T47D (cell line): ENCODE measurements at regions not wholly inside any gene's neighbourhood (a gene's known extent, or its start where the extent isn't known, plus 50 kb on each side); places are given as distances from the start of the nearest gene placed in this dataset.

ENCODE experiments used
- DNase-seq, 2 experiments: peaks; one replicate each; pipeline versions ENCODE4 v3.0.0 to v3.0.0-alpha.2; 2011 to 2012; ENCODE audit warnings: low read depth in 1 of 2, low spot score in 1 of 2
- JUND ChIP-seq: IDR thresholded peaks from 2 replicates; pipeline ENCODE4 v1.6.1; 2012; ENCODE audit warnings: low read depth
- in situ Hi-C: cut with HindIII; loops from 2 replicates; pipeline ENCODE4 v1.10.0; 2016; ENCODE audit warnings: low sequenced_read_pairs, low pct_unique_long_range_greater_than_20kb

DNA sequence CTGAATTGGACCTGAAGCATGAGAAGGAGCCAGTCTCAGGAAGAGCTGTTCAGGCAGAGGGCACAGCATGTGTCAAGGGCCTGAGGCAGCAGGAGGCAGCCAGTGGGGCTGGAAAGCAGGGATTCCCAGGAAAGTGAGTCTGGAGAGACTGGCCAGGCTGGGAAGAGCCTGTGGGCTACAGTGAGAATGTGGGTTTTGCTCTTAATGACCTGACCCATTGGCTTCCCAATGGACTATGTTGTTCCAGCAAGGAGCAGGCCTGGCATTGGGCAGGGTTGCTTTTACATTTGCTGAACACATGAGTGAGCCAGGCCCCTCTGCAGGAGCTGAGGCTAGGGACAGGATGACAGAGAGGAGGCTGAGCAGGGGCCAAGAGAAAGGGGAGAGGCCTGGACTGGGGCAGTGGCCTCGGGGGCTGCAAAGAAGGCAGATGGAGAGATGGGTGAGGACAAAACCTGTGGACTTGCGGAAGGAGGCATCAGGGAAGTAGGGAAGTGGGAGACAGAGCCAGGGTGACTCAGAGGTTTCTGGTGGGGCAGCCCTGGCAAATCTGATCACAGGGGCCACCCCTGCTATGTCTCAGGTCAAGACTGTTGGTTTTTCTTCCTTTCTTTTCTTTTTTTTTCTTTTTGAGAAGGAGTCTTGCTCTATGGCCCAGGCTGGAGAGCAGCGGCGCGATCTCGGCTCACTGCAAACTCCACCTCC lies 65.9 kb upstream of the NEK6 start:
- DNase-seq = no peak
- in situ Hi-C loops = no loop called here

DNA sequence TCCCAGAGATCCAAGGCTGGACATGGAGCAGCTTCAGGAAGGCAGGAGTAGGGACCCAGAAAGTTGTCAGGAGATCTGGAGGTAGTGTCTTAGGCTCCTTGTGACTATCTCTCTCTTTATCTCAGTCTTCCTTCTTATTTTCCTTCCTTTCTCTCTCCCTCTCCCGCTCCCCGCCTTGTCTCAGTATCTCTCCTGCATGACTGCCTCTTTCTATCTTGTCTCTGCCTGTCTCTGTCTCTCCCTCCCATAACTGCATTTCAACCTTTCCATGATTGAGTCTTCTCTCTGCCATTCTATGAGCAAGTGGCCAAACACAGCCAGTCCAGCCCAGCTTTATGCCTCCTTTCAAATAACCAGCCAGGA lies 61.0 kb upstream of the NEK6 start:
- in situ Hi-C loops = no loop called here
- no peak for TF ChIP-seq JUND
- no peak for DNase-seq

More for the DNA sequence above, 65.9 kb upstream of the NEK6 start:
- TF ChIP-seq JUND = no peak

DNA sequence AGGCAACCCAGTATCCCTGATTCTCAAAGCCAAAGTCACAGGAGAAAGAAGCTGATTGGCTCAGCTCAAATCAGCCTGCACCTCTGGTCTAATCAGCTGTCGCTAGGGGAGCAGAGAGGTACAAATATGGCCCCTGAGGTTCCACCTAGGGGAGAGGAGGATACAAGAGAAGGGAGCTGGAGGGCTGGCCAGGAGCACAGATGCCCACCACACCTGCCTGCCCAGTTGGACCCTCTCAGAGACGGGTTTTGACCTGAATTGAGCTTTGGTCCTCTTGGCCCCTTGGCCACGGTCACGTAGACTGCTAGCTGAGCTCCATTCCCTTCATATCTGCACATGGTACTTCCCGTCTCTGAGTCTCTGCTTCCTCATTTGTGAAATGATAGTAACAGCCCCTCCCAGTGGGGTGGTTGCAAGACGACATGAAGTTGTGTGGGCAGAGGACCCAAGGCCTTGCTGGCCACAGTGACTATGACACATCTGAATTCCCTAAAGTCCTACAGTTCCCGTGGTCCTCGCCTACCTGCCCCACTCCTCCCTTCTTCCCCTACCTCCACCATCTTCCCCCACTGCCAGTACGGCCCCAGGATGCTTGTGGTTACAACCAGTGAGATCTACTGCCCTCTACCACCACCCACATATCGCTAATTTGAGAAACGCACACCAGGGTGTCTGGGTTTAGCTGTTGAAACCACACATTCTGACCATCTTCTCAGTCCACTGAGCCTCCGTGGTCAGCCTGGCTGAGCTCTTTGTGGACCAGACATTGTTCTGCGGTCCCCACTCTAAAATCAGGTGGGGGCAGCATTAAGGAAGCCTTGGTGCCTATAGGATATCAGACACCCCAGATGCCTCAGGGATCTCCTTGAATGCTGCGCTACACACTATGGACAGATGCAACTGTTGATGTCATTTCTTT lies 60.3 kb upstream of the NEK6 start:
- no peak for DNase-seq
- no peak for TF ChIP-seq JUND
- in situ Hi-C loops = no loop called here

DNA sequence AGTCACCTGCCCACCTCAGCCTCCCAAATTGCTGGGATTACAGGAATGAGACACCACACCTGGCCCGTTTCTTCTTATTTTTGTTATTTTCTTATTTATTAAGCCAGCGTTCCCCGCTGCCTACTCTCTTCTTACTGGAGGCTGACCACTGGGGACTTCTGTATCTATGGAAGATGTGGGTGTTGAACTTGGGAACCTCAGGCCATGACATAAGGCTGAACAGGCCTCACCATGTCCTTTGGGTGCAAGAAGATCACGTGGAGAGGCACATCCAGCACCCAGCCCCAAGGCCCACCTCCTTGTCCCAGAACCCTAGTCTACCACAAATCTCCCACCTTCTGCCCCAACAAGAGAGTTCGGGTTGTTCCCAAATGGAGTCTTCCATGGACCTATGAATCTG lies 59.4 kb upstream of the NEK6 start:
- in situ Hi-C loops = no loop called here
- no peak for DNase-seq

DNA sequence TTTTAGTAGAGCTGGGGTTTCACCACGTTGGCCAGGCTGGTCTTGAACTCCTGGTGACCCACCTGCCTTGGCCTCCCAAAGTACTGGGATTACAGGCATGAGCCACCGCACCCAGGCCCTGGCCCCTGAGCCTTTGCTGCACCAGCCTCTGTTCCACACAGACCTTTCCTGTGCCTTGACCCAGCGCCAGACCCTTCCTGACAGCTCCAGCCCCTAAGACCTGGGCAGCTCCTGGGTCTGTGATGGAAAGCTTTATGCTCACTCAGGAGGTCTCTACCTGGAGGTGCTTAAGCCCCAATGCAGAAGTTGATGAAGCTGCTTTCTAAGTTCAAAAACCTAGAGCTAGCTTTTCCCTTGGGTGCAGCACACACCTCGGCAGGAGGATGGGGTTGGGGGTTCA lies 58.8 kb upstream of the NEK6 start:
- TF ChIP-seq JUND = no peak
- no peak for DNase-seq
- in situ Hi-C loops = no loop called here

More for the DNA sequence above, 59.4 kb upstream of the NEK6 start:
- TF ChIP-seq JUND = no peak

DNA sequence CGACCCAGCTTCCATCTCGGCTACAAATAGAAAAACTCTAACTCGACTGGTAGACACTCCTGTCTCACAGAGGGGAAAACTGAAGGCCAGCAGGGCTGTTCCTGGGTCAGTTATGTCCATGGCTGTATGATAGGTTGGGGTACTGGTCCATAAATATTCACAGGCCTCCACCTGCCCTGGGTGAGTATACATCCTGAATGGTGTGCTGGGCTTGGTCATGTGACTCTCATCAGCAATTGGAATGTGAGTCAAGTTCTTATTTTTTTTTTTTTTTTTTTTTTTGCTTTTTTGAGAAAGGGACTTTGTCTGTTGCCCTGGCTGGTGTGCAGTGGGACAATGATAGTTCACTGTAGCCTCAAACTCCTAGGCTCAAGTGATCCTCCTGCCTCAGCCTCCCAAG lies 58.3 kb upstream of the NEK6 start:
- DNase-seq = no peak
- in situ Hi-C loops = no loop called here
- no peak for TF ChIP-seq JUND

DNA sequence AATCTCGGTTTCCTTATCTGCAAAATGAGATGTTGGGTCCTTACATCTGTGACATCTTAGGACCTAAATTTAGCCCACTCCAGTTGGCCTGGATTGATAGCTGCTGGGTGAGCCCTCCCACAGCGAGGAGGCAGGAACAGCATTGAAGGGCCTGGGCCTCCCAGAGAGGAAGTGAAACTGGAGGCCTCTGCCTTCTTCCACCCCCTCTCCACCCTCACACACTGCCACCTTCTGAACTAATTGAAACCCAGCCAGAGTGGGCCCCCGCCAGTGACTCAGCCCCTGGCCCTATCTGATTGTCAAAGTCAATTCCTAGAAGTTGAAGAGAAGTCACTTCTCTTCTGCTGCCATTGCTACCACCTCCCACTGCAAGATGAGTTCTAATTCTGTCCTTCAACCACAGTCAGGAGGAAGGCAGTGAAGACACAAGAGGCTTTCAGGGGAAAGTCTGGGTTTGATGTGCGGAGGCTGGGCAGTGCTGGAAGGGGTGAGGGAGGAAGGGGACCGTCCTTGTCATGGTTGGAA lies 55.2 kb upstream of the NEK6 start:
- no peak for TF ChIP-seq JUND
- no peak for DNase-seq
- in situ Hi-C loops = no loop called here

DNA sequence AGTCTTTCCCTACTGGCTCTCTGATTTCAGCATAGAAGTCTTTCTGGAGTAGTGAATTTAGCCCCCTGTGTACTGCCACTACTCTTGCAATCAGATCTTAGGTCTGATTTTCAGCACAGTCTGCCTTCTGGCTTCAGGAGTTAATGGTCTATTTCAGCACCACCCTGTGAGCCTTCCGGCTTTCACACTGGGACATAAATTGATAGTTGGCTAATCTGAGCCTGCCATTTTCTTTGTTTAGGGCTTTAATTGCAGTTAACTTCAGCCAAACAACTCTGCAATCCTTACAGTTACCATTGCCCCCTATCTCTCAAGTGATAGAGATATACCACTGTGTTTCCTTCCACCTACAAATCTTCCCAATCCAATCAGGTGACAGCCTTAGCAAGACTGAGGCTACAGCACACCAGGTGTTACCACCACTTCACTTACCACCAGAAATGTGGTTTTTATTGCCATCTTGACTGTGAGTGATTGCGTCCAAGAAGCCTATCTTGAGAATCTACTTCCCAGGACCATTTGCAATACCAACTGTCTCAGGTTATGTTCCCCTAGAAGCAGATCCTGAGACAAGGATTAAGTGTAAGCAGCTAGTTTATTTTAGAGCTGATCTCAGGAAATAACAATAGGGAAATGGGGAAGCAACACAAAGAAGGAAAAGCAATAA lies 51.9 kb upstream of the NEK6 start:
- in situ Hi-C loops = no loop called here
- TF ChIP-seq JUND = no peak
- DNase-seq = no peak

DNA sequence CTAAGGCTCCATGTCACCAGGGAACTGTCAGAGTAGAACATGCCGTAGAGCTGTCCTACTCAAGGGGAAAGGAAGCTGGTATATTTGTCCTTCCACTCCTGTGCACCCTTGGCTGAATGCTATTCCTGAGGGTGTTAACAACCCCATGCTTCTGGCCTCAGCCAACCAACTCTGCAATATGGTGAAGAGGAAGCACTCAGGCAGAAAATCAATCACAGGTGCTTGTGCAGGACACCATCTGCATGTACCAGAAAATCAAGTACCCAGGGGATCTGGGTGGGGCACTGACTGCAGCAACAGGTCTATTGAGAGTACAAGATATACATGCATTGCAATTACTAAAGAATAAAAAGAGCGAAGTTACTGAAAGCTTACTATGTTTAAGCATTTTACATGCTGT lies 51.4 kb upstream of the NEK6 start:
- no peak for TF ChIP-seq JUND
- in situ Hi-C loops = no loop called here
- DNase-seq = no peak
